Adipocyte (in vitro differentiated cells): ENCODE measurements at regions not wholly inside any gene's neighbourhood (a gene's known extent, or its start where the extent isn't known, plus 50 kb on each side); places are given as distances from the start of the nearest gene placed in this dataset.

ENCODE experiments used
- DNase-seq: peaks from one replicate; pipeline ENCODE4 v3.0.0-alpha.2; 2015; ENCODE audit warnings: low read depth
- H3K27me3 ChIP-seq: replicated peaks from 2 replicates; pipeline ENCODE4 v1.7.0; 2013; ENCODE audit warnings: mild to moderate bottlenecking, low read length, moderate library complexity; ENCODE audit not compliant: control insufficient read depth, insufficient read depth
- H3K36me3 ChIP-seq: 2 replicates; pipeline ENCODE4 v1.7.0; 2013; ENCODE audit warnings: low read length, mild to moderate bottlenecking, moderate library complexity; ENCODE audit not compliant: control insufficient read depth, insufficient read depth, severe bottlenecking
- H3K4me1 ChIP-seq: 2 replicates; pipeline ENCODE4 v1.7.0; 2013; ENCODE audit warnings: mild to moderate bottlenecking, low read length, moderate library complexity; ENCODE audit not compliant: control insufficient read depth, insufficient read depth
- H3K4me3 ChIP-seq: 2 replicates; pipeline ENCODE4 v1.7.0; 2013; ENCODE audit warnings: mild to moderate bottlenecking, low read length, moderate library complexity
- H3K9ac ChIP-seq: 2 replicates; pipeline ENCODE4 v1.7.0; 2013; ENCODE audit warnings: mild to moderate bottlenecking, low read length, moderate library complexity
- H3K9me3 ChIP-seq: 2 replicates; pipeline ENCODE4 v1.7.0; 2013; ENCODE audit warnings: mild to moderate bottlenecking, low read length, moderate library complexity; ENCODE audit not compliant: control insufficient read depth

- Histone ChIP-seq H3K9ac (no peak overlapping the region), H3K36me3 (no peaks in the 10 kb centered on the region), H3K27me3 (no peaks in the 10 kb centered on the region), H3K4me1 (no peaks in the 10 kb centered on the region), H3K9me3 (no peaks in the 10 kb centered on the region), H3K4me3 (no peak overlapping the region)
- DNase-seq, result no peak
Observed at GRCh38 chr5:118228489-118228888, 759.9 kb downstream of the DTWD2 start.

GRCh38 chr5:118224546-118224945, 763.8 kb downstream of the DTWD2 start:
- H3K9me3 ChIP-seq, result no peaks in the 10 kb centered on the region
- no peaks in the 10 kb centered on the region for H3K27me3 ChIP-seq
- H3K36me3 ChIP-seq, result no peaks in the 10 kb centered on the region
- DNase-seq, result peak; percentile 27
- H3K4me1 ChIP-seq, result no peaks in the 10 kb centered on the region
- H3K4me3 ChIP-seq, result no peak overlapping the region
- no peak overlapping the region for H3K9ac ChIP-seq

GRCh38 chr5:118220556-118221195, 767.7 kb downstream of the DTWD2 start:
- DNase-seq, result peak; percentile 38
- Histone ChIP-seq H3K4me1 (no peaks in the 10 kb centered on the region), H3K9ac (no peak overlapping the region), H3K4me3 (no peak overlapping the region), H3K27me3 (no peaks in the 10 kb centered on the region), H3K36me3 (no peaks in the 10 kb centered on the region), H3K9me3 (no peaks in the 10 kb centered on the region)

GRCh38 chr5:118211606-118212005, 776.7 kb downstream of the DTWD2 start:
- Histone ChIP-seq H3K36me3 (no peaks in the 10 kb centered on the region), H3K9me3 (peaks cover 16% of the 10 kb centered on the region), H3K27me3 (no peaks in the 10 kb centered on the region), H3K9ac (no peak overlapping the region), H3K4me1 (no peaks in the 10 kb centered on the region), H3K4me3 (no peak overlapping the region)
- DNase-seq, result no peak

GRCh38 chr5:118208031-118208453, 780.3 kb downstream of the DTWD2 start:
- H3K9me3 ChIP-seq, result peaks cover 16% of the 10 kb centered on the region
- H3K9ac ChIP-seq, result no peak overlapping the region
- no peaks in the 10 kb centered on the region for H3K4me1 ChIP-seq
- no peaks in the 10 kb centered on the region for H3K27me3 ChIP-seq
- H3K36me3 ChIP-seq, result no peaks in the 10 kb centered on the region
- H3K4me3 ChIP-seq, result no peak overlapping the region
- DNase-seq, result no peak

- no peak for DNase-seq
- Histone ChIP-seq H3K9ac (no peak overlapping the region), H3K4me1 (no peaks in the 10 kb centered on the region), H3K36me3 (no peaks in the 10 kb centered on the region), H3K4me3 (no peak overlapping the region), H3K9me3 (no peaks in the 10 kb centered on the region), H3K27me3 (no peaks in the 10 kb centered on the region)
Observed at GRCh38 chr5:118199801-118200200, 788.5 kb downstream of the DTWD2 start.

- Histone ChIP-seq H3K9ac (no peak overlapping the region), H3K4me3 (no peak overlapping the region), H3K27me3 (no peaks in the 10 kb centered on the region), H3K36me3 (no peaks in the 10 kb centered on the region), H3K4me1 (peaks cover 4% of the 10 kb centered on the region), H3K9me3 (no peaks in the 10 kb centered on the region)
- DNase-seq, result no peak
Observed at GRCh38 chr5:118196229-118196628, 792.1 kb downstream of the DTWD2 start.

GRCh38 chr5:118195211-118195610, 793.1 kb downstream of the DTWD2 start:
- DNase-seq, result peak; percentile 1
- H3K27me3 ChIP-seq, result no peaks in the 10 kb centered on the region
- peaks cover 4% of the 10 kb centered on the region for H3K4me1 ChIP-seq
- peak overlapping the region; percentile 33 for H3K4me3 ChIP-seq
- no peaks in the 10 kb centered on the region for H3K9me3 ChIP-seq
- H3K36me3 ChIP-seq, result no peaks in the 10 kb centered on the region
- H3K9ac ChIP-seq, result no peak overlapping the region

- no peak for DNase-seq
Observed at GRCh38 chr5:118193194-118193905, 795.0 kb downstream of the DTWD2 start.

GRCh38 chr5:118185018-118185417, 803.3 kb downstream of the DTWD2 start:
- H3K9ac ChIP-seq, result no peak overlapping the region
- H3K27me3 ChIP-seq, result no peaks in the 10 kb centered on the region
- no peaks in the 10 kb centered on the region for H3K9me3 ChIP-seq
- no peak overlapping the region for H3K4me3 ChIP-seq
- H3K36me3 ChIP-seq, result no peaks in the 10 kb centered on the region
- DNase-seq, result peak; percentile 35
- H3K4me1 ChIP-seq, result no peaks in the 10 kb centered on the region

More at GRCh38 chr5:118193194-118193905, 795.0 kb downstream of the DTWD2 start:
- Histone ChIP-seq H3K4me1 (peaks cover 4% of the 10 kb centered on the region), H3K27me3 (no peaks in the 10 kb centered on the region), H3K4me3 (no peak overlapping the region), H3K9me3 (no peaks in the 10 kb centered on the region), H3K36me3 (no peaks in the 10 kb centered on the region), H3K9ac (no peak overlapping the region)

- DNase-seq, result no peak
- Histone ChIP-seq H3K4me1 (no peaks in the 10 kb centered on the region), H3K4me3 (no peak overlapping the region)
Observed at GRCh38 chr5:118176146-118176545, 812.2 kb downstream of the DTWD2 start.

More at GRCh38 chr5:118176146-118176545, 812.2 kb downstream of the DTWD2 start:
- no peaks in the 10 kb centered on the region for H3K27me3 ChIP-seq
- H3K9ac ChIP-seq, result no peak overlapping the region
- no peaks in the 10 kb centered on the region for H3K36me3 ChIP-seq
- no peaks in the 10 kb centered on the region for H3K9me3 ChIP-seq
